K562 (cell line): ENCODE measurements at regions not wholly inside any gene's neighbourhood (a gene's known extent, or its start where the extent isn't known, plus 50 kb on each side); places are given as distances from the start of the nearest gene placed in this dataset.

Experiments used
- ATAC-seq: fragments of 200-7000 bp; cut with Tn5 transposase; 3 replicates; pipeline ENCODE4 v1.9.1; 2020; ENCODE audit warnings: moderate library complexity
- BruUV-seq: library from RNA; stranded (reverse); fragments of 400-500 nt; replicated peaks from 2 replicates; lab custom pipeline; 2021; lab: Mats Ljungman, UMichigan
- CTCF ChIA-PET: fragments of 300-600 bp; formaldehyde crosslinking; extraction: SDS; loops from one replicate; lab custom pipeline; 2021; ENCODE audit warnings: low intra/inter-chr PET ratio; lab: Yijun Ruan, JAX
- POLR2A ChIA-PET: fragments of 300-600, 350-650 bp; sonication (Branson Sonifier 250); formaldehyde crosslinking; extraction: SDS; loops from one replicate; lab custom pipeline; 2021; ENCODE audit warnings: antibody characterized with exemption, inconsistent platforms; lab: Yijun Ruan, JAX
- DNase-seq, 4 experiments: peaks; one replicate each; pipeline versions ENCODE4 v3.0.0 to v3.0.0-alpha.2; 2011 to 2018; ENCODE audit warnings: low spot score in 3 of 4, mixed read lengths in 3 of 4; ENCODE audit errors: extremely low read depth in 1 of 4
- FAIRE-seq: peaks from 2 replicates; lab custom pipeline; 2011; peaks lifted over from hg19 to GRCh38; lab: Jason Lieb, UNC
- H2AFZ ChIP-seq: 2 replicates; pipeline ENCODE4 v1.6.0; 2011; ENCODE audit warnings: low read depth, low read length, control low read depth, inconsistent platforms
- H3K27ac ChIP-seq: fragments of 200-600 bp; 3 replicates; pipeline ENCODE4 v1.8.0; 2011; ENCODE audit warnings: low read depth, mild to moderate bottlenecking, control low read depth, inconsistent platforms, low read length, moderate library complexity, mixed read lengths; ENCODE audit errors: extremely low read depth
- H3K27me3 ChIP-seq, 2 experiments: fragments of 300-600 bp in 1 of 2; 2 replicates in 1 of 2; 3 replicates in 1 of 2; pipeline versions ENCODE4 v1.6.0 to v1.8.0; 2011; ENCODE audit warnings: inconsistent platforms in 2 of 2, low read length in 2 of 2, mild to moderate bottlenecking in 1 of 2, mixed read lengths in 1 of 2, moderate library complexity in 1 of 2; ENCODE audit not compliant: control insufficient read depth in 2 of 2, insufficient read depth in 2 of 2
- H3K36me3 ChIP-seq: fragments of 300-600 bp; 3 replicates; pipeline ENCODE4 v1.8.0; 2011; ENCODE audit warnings: mild to moderate bottlenecking, low read length, inconsistent platforms; ENCODE audit not compliant: control insufficient read depth, insufficient read depth
- H3K4me1 ChIP-seq, 2 experiments: fragments of 200-600 bp in 1 of 2; replicated peaks in 1 of 2; 2 replicates in 1 of 2; 3 replicates in 1 of 2; pipeline versions ENCODE4 v1.5.1 to v1.8.0; 2011; ENCODE audit warnings: inconsistent platforms in 2 of 2, low read length in 2 of 2, mild to moderate bottlenecking in 1 of 2, mixed read lengths in 1 of 2, moderate library complexity in 1 of 2; ENCODE audit not compliant: control insufficient read depth in 2 of 2, insufficient read depth in 2 of 2
- H3K4me2 ChIP-seq: 2 replicates; pipeline ENCODE4 v1.6.1; 2011; ENCODE audit warnings: low read length, control low read depth, inconsistent platforms, mixed read lengths; ENCODE audit not compliant: insufficient read depth
- H3K4me3 ChIP-seq: fragments of 200-600 bp; sonication (generic), shearing (Covaris generic); 2 replicates; pipeline ENCODE4 v1.5.1; 2016; ENCODE audit warnings: control low read depth, inconsistent platforms
- H3K79me2 ChIP-seq: fragments of 200-600 bp; 3 replicates; pipeline ENCODE4 v1.8.0; 2011; ENCODE audit warnings: low read length, inconsistent platforms; ENCODE audit not compliant: control insufficient read depth, insufficient read depth
- H3K9ac ChIP-seq, 2 experiments: 2 replicates each; pipeline versions ENCODE4 v1.6.0 to v1.6.1; 2011; ENCODE audit warnings: low read depth in 2 of 2, low read length in 2 of 2, control low read depth in 1 of 2, inconsistent platforms in 1 of 2, mild to moderate bottlenecking in 1 of 2, mixed read lengths in 1 of 2; ENCODE audit not compliant: insufficient read depth in 1 of 2
- H3K9me1 ChIP-seq: one replicate; pipeline ENCODE4 v1.6.0; 2011; ENCODE audit warnings: inconsistent platforms, mild to moderate bottlenecking, low read length, moderate library complexity; ENCODE audit not compliant: control insufficient read depth, insufficient read depth
- H3K9me3 ChIP-seq: replicated peaks from 2 replicates; pipeline ENCODE4 v1.5.1; 2011; ENCODE audit warnings: low read depth, low read length, inconsistent platforms; ENCODE audit not compliant: control insufficient read depth, insufficient read depth
- H4K20me1 ChIP-seq: replicated peaks from 2 replicates; pipeline ENCODE4 v1.6.1; 2011; ENCODE audit warnings: low read length, inconsistent platforms, mixed read lengths; ENCODE audit not compliant: control insufficient read depth, insufficient read depth
- ATF4 ChIP-seq: fragments of 450-650 bp; formaldehyde crosslinking; IDR thresholded peaks from 2 replicates; pipeline ENCODE4 v1.4.0; 2022; ENCODE audit warnings: mild to moderate bottlenecking, moderate library complexity
- GTF2A2 ChIP-seq: IDR thresholded peaks from 2 replicates; pipeline ENCODE4 v1.6.1; 2016; ENCODE audit warnings: mild to moderate bottlenecking, missing genetic modification characterization, missing compliant biosample characterization
- ILK ChIP-seq: fragments of 450-650 bp; IDR thresholded peaks from 2 replicates; pipeline ENCODE4 v1.6.1; 2016; ENCODE audit warnings: missing genetic modification characterization, low read depth, mild to moderate bottlenecking, missing compliant biosample characterization, moderate library complexity, borderline replicate concordance
- MAFK ChIP-seq: IDR thresholded peaks from 2 replicates; pipeline ENCODE4 v1.6.1; 2011; ENCODE audit warnings: low read length, improper control_type of control experiment
- NFATC3 ChIP-seq: fragments of 450-650 bp; IDR thresholded peaks from 2 replicates; pipeline ENCODE4 v1.6.1; 2017; ENCODE audit warnings: mild to moderate bottlenecking
- SFPQ ChIP-seq: fragments of 200-400 bp; formaldehyde crosslinking; IDR thresholded peaks from 2 replicates; pipeline ENCODE4 v1.6.1; 2017; ENCODE audit warnings: mild to moderate bottlenecking, low read depth, low read length, moderate library complexity
- SMARCC2 ChIP-seq: fragments of 450-650 bp; IDR thresholded peaks from 2 replicates; pipeline ENCODE4 v1.6.1; 2017; ENCODE audit warnings: antibody characterized with exemption, moderate library complexity, mild to moderate bottlenecking, low read depth
- TCF15 ChIP-seq: fragments of 250-450 bp; sonication (Bioruptor Pico); IDR thresholded peaks from 2 replicates; pipeline ENCODE4 v1.8.0; 2022; ENCODE audit warnings: moderate library complexity, mild to moderate bottlenecking, inconsistent platforms
- TEAD4 ChIP-seq, 2 experiments: sonication (generic) in 1 of 2; formaldehyde crosslinking in 1 of 2; IDR thresholded peaks; 2 replicates each; pipeline versions ENCODE4 v1.6.1 to v1.8.0; 2012 to 2022; ENCODE audit warnings: borderline replicate concordance in 1 of 2, inconsistent platforms in 1 of 2, low read length in 1 of 2, mild to moderate bottlenecking in 1 of 2, missing genetic modification reagents in 1 of 2
- THRAP3 ChIP-seq: fragments of 450-650 bp; IDR thresholded peaks from 2 replicates; pipeline ENCODE4 v1.6.1; 2016; ENCODE audit warnings: mild to moderate bottlenecking, inconsistent platforms, borderline replicate concordance
- U2AF2 ChIP-seq: fragments of 200-400 bp; formaldehyde crosslinking; optimal IDR thresholded peaks from 2 replicates; pipeline ENCODE3; 2017; ENCODE audit warnings: low read depth, mild to moderate bottlenecking, low read length
- ZNF695 ChIP-seq: fragments of 450-650 bp; formaldehyde crosslinking; IDR thresholded peaks from 2 replicates; pipeline ENCODE4 v1.4.0; 2020; ENCODE audit warnings: mild to moderate bottlenecking, moderate library complexity
- in situ Hi-C: fragments of 300-500 bp; cut with MboI; formaldehyde crosslinking; loops from 4 replicates; pipeline ENCODE4 v1.15.0; 2018; ENCODE audit warnings: inconsistent platforms, mixed read lengths
- intact Hi-C: fragments of 100-400 bp; cut with micrococcal nuclease; formaldehyde crosslinking; loops from 2 replicates; pipeline ENCODE4 v1.14.2; 2022

- Histone ChIP-seq H3K9me1 (no peaks in the 10 kb centered on the region), H3K4me1 (no peaks in the 10 kb centered on the region), H3K79me2 (no peaks in the 10 kb centered on the region), H4K20me1 (no peaks in the 10 kb centered on the region; the same call in 1 of the 2 replicates), H3K36me3 (no peaks in the 10 kb centered on the region), H3K4me2 (no peak overlapping the region), H3K9me3 (no peaks in the 10 kb centered on the region), H3K4me3 (no peak overlapping the region), H3K27ac (no peak overlapping the region), H3K27me3 (peaks cover 0 to 6% of the 10 kb centered on the region in 2 experiments; a peak in 1 of 5 replicates), H3K9ac (no peak overlapping the region), H2AFZ (no peak overlapping the region)
- in situ Hi-C loops (no loop called here), intact Hi-C loops (no loop called here)
- ChIA-PET CTCF (no interaction called here), POLR2A (no interaction called here)
- DNase-seq, result no peak
- BruUV-seq, result no TSS peak
- FAIRE-seq, result no peak
- no peak for ATAC-seq
- no peak for TF ChIP-seq SFPQ
- no peak for TF ChIP-seq TEAD4 (IDR thresholded peaks at IDR 0.05; ENCODE audit: low read length)
- TF ChIP-seq TEAD4 (CRISPR knock-in tag; IDR thresholded peaks at IDR 0.05; ENCODE audit: borderline replicate concordance), result no peak
- no peak for TF ChIP-seq ZNF695 (CRISPR knock-in tag)
- no peak for TF ChIP-seq SMARCC2
- TF ChIP-seq MAFK, result no peak
- TF ChIP-seq U2AF2, result no peak
- no peak for TF ChIP-seq THRAP3
- TF ChIP-seq ATF4 (CRISPR knock-in tag), result no peak
- TF ChIP-seq ILK (tag), result no peak
- no peak for TF ChIP-seq NFATC3
- TF ChIP-seq TCF15 (CRISPR knock-in tag), result no peak
- no peak for TF ChIP-seq GTF2A2 (tag)
Measured at GRCh38 chr21:35861661-35862060, 198.7 kb downstream of the SETD4 start.
